22Rv1 (cell line): ENCODE measurements at regions not wholly inside any gene's neighbourhood (a gene's known extent, or its start where the extent isn't known, plus 50 kb on each side); places are given as distances from the start of the nearest gene placed in this dataset.
A peak's percentile ranks its signal among the peaks of the same experiment; 100 is the strongest.

ENCODE experiments used
- H3K27ac ChIP-seq: fragments of 450-650 bp; 2 replicates; pipeline ENCODE4 v1.5.1; 2017
- CTCF ChIP-seq: fragments of 450-650 bp; IDR thresholded peaks from 2 replicates; pipeline ENCODE4 v1.5.1; 2017; ENCODE audit warnings: mild to moderate bottlenecking
- ZFX ChIP-seq: fragments of 450-650 bp; IDR thresholded peaks from 2 replicates; pipeline ENCODE4 v1.6.1; 2017; ENCODE audit warnings: antibody characterized with exemption, borderline replicate concordance

GRCh38 chr2:51717312-51717711, 685.4 kb upstream of the NRXN1 start:
- H3K27ac ChIP-seq = no peak overlapping the region
- no peak for TF ChIP-seq CTCF
- TF ChIP-seq ZFX = no peak

- H3K27ac ChIP-seq = no peak overlapping the region
- no peak for TF ChIP-seq CTCF
- no peak for TF ChIP-seq ZFX
Measured at GRCh38 chr2:51711766-51712165, 679.8 kb upstream of the NRXN1 start.

GRCh38 chr2:51710222-51710621, 678.3 kb upstream of the NRXN1 start:
- H3K27ac ChIP-seq = no peak overlapping the region
- TF ChIP-seq ZFX (no peak), CTCF (peak; percentile 77)

GRCh38 chr2:51707625-51708024, 675.7 kb upstream of the NRXN1 start:
- TF ChIP-seq ZFX (no peak), CTCF (no peak)

GRCh38 chr2:51706220-51706619, 674.3 kb upstream of the NRXN1 start:
- no peak overlapping the region for H3K27ac ChIP-seq
- TF ChIP-seq CTCF = no peak
- TF ChIP-seq ZFX = no peak

More at GRCh38 chr2:51707625-51708024, 675.7 kb upstream of the NRXN1 start:
- H3K27ac ChIP-seq = no peak overlapping the region

GRCh38 chr2:51705417-51705816, 673.5 kb upstream of the NRXN1 start:
- no peak for TF ChIP-seq ZFX
- TF ChIP-seq CTCF = no peak
- H3K27ac ChIP-seq = no peak overlapping the region

GRCh38 chr2:51698021-51698420, 666.1 kb upstream of the NRXN1 start:
- no peak for TF ChIP-seq CTCF
- TF ChIP-seq ZFX = no peak
- H3K27ac ChIP-seq = no peak overlapping the region
